ENCODE measurements at regions not wholly inside any gene's neighbourhood (a gene's known extent, or its start where the extent isn't known, plus 50 kb on each side); places are given as distances from the start of the nearest gene placed in this dataset.

GRCh38 chr16:62272035-62272434 lies 235.8 kb upstream of the CDH8 start:
- no peak for TF ChIP-seq POLR2A (IDR thresholded peaks at IDR 0.05)
- TF ChIP-seq POLR2AphosphoS5 (IDR thresholded peaks at IDR 0.05): no peak

All from stomach (tissue), 4 donors.